ENCODE measurements at regions not wholly inside any gene's neighbourhood (a gene's known extent, or its start where the extent isn't known, plus 50 kb on each side); places are given as distances from the start of the nearest gene placed in this dataset.

- TF ChIP-seq PATZ1 (CRISPR knock-in tag; IDR thresholded peaks at IDR 0.05; ENCODE audit: borderline replicate concordance) (no peak), TCF4 (CRISPR knock-in tag; IDR thresholded peaks at IDR 0.05; ENCODE audit: borderline replicate concordance) (no peak), ZFP3 (CRISPR knock-in tag; IDR thresholded peaks at IDR 0.05) (no peak), CSDC2 (CRISPR knock-in tag; IDR thresholded peaks at IDR 0.05) (no peak), CREB5 (CRISPR knock-in tag; IDR thresholded peaks at IDR 0.05; ENCODE audit: low read depth) (no peak), CSRNP3 (CRISPR knock-in tag; IDR thresholded peaks at IDR 0.05) (no peak), ARNTL (CRISPR knock-in tag; IDR thresholded peaks at IDR 0.05; ENCODE audit: borderline replicate concordance, low read depth) (no peak)
These were observed 232.1 kb downstream of the HAO1 start for GRCh38 chr20:7708112-7708511.

Measured in SK-N-SH treated with all-trans-retinoic acid at 6 μM for 48 hours (cell line).